CD14-positive monocyte (primary cell): ENCODE measurements at regions not wholly inside any gene's neighbourhood (a gene's known extent, or its start where the extent isn't known, plus 50 kb on each side); places are given as distances from the start of the nearest gene placed in this dataset.

Experiments used
- DNase-seq, 3 donors: peaks; one replicate each; pipeline ENCODE4 v3.0.0-alpha.2; 2011 to 2022
- H2AFZ ChIP-seq: 2 replicates; pipeline ENCODE4 v1.6.0; 2012; ENCODE audit warnings: mild to moderate bottlenecking, low read depth, low read length, inconsistent platforms; ENCODE audit not compliant: insufficient read depth, poor library complexity, severe bottlenecking
- H3K27ac ChIP-seq, 2 donors: 1 replicate in 1 of 2; 2 replicates in 1 of 2; pipeline ENCODE4 v1.5.1; 2012 to 2013; ENCODE audit warnings: low read length in 2 of 2, control low read depth in 1 of 2, inconsistent platforms in 1 of 2, low read depth in 1 of 2, mild to moderate bottlenecking in 1 of 2
- H3K27me3 ChIP-seq, 2 donors: one replicate each; pipeline versions ENCODE4 v1.6.0 to v1.6.1; 2011 to 2013; ENCODE audit warnings: low read length in 2 of 2; ENCODE audit not compliant: control insufficient read depth in 2 of 2, insufficient read depth in 2 of 2
- H3K36me3 ChIP-seq, 2 donors: replicated peaks in 1 of 2; 1 replicate in 1 of 2; 2 replicates in 1 of 2; pipeline versions ENCODE4 v1.5.1 to v1.6.1; 2012 to 2013; ENCODE audit warnings: low read length in 2 of 2, control low read depth in 1 of 2, inconsistent platforms in 1 of 2, mild to moderate bottlenecking in 1 of 2; ENCODE audit not compliant: insufficient read depth in 2 of 2, control insufficient read depth in 1 of 2
- H3K4me1 ChIP-seq, 2 donors: 1 replicate in 1 of 2; 2 replicates in 1 of 2; pipeline versions ENCODE4 v1.5.1 to v1.6.1; 2012 to 2013; ENCODE audit warnings: low read length in 2 of 2, control low read depth in 1 of 2, inconsistent platforms in 1 of 2, mild to moderate bottlenecking in 1 of 2, moderate library complexity in 1 of 2; ENCODE audit not compliant: insufficient read depth in 2 of 2, control insufficient read depth in 1 of 2
- H3K4me2 ChIP-seq: replicated peaks from 2 replicates; pipeline ENCODE3; 2012; ENCODE audit warnings: low read length, moderate library complexity, mild to moderate bottlenecking; ENCODE audit not compliant: poor library complexity, severe bottlenecking; ENCODE audit errors: extremely low read depth
- H3K4me3 ChIP-seq, 3 experiments: fragments of 200-600 bp in 1 of 3; sonication (generic) in 1 of 3; replicated peaks in 1 of 3; 1 replicate in 2 of 3; 2 replicates in 1 of 3; pipeline ENCODE4 v1.5.1; 2011 to 2013; ENCODE audit warnings: low read length in 3 of 3, mild to moderate bottlenecking in 3 of 3, control low read depth in 2 of 3, low read depth in 2 of 3, inconsistent platforms in 1 of 3, moderate library complexity in 1 of 3
- H3K79me2 ChIP-seq: 2 replicates; pipeline ENCODE4 v1.6.0; 2012; ENCODE audit warnings: mild to moderate bottlenecking, control low read depth, inconsistent platforms, low read length, moderate library complexity; ENCODE audit not compliant: insufficient read depth
- H3K9ac ChIP-seq: 2 replicates; pipeline ENCODE4 v1.6.0; 2017; ENCODE audit warnings: low read length, mild to moderate bottlenecking; ENCODE audit not compliant: insufficient read depth, poor library complexity, severe bottlenecking
- H3K9me3 ChIP-seq, 2 donors: replicated peaks in 1 of 2; 1 replicate in 1 of 2; 2 replicates in 1 of 2; pipeline versions ENCODE4 v1.5.1 to v1.6.1; 2012 to 2013; ENCODE audit warnings: low read length in 2 of 2, control low read depth in 1 of 2; ENCODE audit not compliant: control insufficient read depth in 1 of 2, insufficient read depth in 1 of 2
- H4K20me1 ChIP-seq: 2 replicates; pipeline ENCODE4 v1.6.0; 2012; ENCODE audit warnings: mild to moderate bottlenecking, low read length, control low read depth, moderate library complexity; ENCODE audit not compliant: insufficient read depth
- H3K27ac Mint-ChIP-seq, 7 donors: one replicate each; pipeline ENCODE4 v1.8.0; 2020; ENCODE audit warnings: mild to moderate bottlenecking in 7 of 7, mixed read lengths in 7 of 7, moderate library complexity in 6 of 7, inconsistent platforms in 2 of 7
- H3K27me3 Mint-ChIP-seq, 3 donors: one replicate each; pipeline ENCODE4 v1.8.0; 2021 to 2022; ENCODE audit warnings: low read depth in 3 of 3, mild to moderate bottlenecking in 3 of 3, mixed read lengths in 3 of 3, moderate library complexity in 3 of 3, inconsistent platforms in 1 of 3
- H3K36me3 Mint-ChIP-seq, 2 donors: one replicate each; pipeline ENCODE4 v1.8.0; 2020; ENCODE audit warnings: mixed read lengths in 2 of 2, inconsistent platforms in 1 of 2, mild to moderate bottlenecking in 1 of 2
- H3K4me1 Mint-ChIP-seq: one replicate; pipeline ENCODE4 v1.8.0; 2020; ENCODE audit warnings: mild to moderate bottlenecking, mixed read lengths
- H3K4me3 Mint-ChIP-seq, 2 donors: one replicate each; pipeline ENCODE4 v1.8.0; 2020; ENCODE audit warnings: mild to moderate bottlenecking in 2 of 2, mixed read lengths in 2 of 2, moderate library complexity in 1 of 2
- H3K9me3 Mint-ChIP-seq, 7 donors: one replicate each; pipeline ENCODE4 v1.8.0; 2020 to 2022; ENCODE audit warnings: mixed read lengths in 7 of 7, mild to moderate bottlenecking in 6 of 7, moderate library complexity in 6 of 7, inconsistent platforms in 2 of 7
- WGBS: methylation state at CpG from one replicate; pipeline ENCODE4 v1.1.5; 2013; ENCODE audit warnings: missing lambda C conversion rate; ENCODE audit not compliant: insufficient coverage; 5-methylcytosine and 5-hydroxymethylcytosine counted together
- intact Hi-C, 2 donors: fragments of 100-400 bp; cut with micrococcal nuclease; formaldehyde crosslinking; loops; one replicate each; pipeline versions ENCODE4 v1.15.0 to v1.15.1; 2023
- TF ChIP-seq, protein P1 (sequence below): fragments of 200-600 bp; IDR thresholded peaks from one replicate; pipeline ENCODE4 v1.8.0; 2022; ENCODE audit warnings: antibody characterized with exemption, mild to moderate bottlenecking

DNA sequence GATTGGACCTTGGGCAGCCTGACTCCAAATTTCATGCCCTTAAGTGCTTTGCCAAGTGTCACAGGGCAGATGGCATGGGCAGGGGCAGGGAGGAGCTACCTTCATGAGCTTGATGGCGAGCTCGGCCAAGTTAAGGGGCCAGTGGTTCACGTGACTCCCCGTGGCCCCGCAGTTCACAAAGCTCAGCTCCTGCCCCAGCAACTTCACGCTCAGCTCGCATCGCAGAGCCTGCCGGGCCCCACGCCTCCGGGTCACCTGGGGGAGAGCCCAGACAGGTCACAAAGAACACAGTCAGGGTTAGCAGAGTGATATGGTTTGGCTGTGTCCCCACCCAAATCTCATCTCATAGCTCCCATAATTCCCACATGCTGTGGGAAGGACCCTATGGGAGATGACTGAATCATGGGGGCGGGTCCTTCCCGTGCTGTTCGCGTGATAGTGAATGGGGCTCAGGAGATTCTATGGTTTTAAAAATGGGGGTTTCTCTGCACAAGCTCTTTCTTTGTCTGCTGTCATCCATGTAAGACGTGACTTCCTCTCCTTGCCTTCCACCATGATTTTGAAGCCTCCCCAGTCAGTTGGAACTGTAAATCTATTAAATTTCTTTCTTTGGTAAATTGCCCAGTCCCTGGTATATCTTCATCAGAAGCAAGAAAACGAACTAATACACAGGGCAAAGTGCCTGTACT lies 108.1 kb downstream of the LITAF start:
- no peak overlapping the region for H3K4me2 ChIP-seq
- DNase-seq, result no peak
- H3K9me3 ChIP-seq, result peaks cover 3 to 10% of the 10 kb centered on the region in 2 donors
- 100% methylated on average over 5 of the region's 17 CpGs for WGBS
- no peaks in the 10 kb centered on the region for H4K20me1 ChIP-seq
- H3K4me3 Mint-ChIP-seq, result no peak overlapping the region
- no peaks in the 10 kb centered on the region for H3K4me1 Mint-ChIP-seq
- no peaks in the 10 kb centered on the region for H3K4me1 ChIP-seq
- H3K27ac ChIP-seq, result no peak overlapping the region
- no peaks in the 10 kb centered on the region for H3K79me2 ChIP-seq
- no peaks in the 10 kb centered on the region for H3K36me3 Mint-ChIP-seq
- peaks cover 0 to 2% (median 0%) of the 10 kb centered on the region in 3 donors for H3K27me3 Mint-ChIP-seq
- TF ChIP-seq, protein P1, sequence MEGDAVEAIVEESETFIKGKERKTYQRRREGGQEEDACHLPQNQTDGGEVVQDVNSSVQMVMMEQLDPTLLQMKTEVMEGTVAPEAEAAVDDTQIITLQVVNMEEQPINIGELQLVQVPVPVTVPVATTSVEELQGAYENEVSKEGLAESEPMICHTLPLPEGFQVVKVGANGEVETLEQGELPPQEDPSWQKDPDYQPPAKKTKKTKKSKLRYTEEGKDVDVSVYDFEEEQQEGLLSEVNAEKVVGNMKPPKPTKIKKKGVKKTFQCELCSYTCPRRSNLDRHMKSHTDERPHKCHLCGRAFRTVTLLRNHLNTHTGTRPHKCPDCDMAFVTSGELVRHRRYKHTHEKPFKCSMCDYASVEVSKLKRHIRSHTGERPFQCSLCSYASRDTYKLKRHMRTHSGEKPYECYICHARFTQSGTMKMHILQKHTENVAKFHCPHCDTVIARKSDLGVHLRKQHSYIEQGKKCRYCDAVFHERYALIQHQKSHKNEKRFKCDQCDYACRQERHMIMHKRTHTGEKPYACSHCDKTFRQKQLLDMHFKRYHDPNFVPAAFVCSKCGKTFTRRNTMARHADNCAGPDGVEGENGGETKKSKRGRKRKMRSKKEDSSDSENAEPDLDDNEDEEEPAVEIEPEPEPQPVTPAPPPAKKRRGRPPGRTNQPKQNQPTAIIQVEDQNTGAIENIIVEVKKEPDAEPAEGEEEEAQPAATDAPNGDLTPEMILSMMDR, result no peak
- intact Hi-C loops, result no loop called here
- H3K9me3 Mint-ChIP-seq, result peaks cover 7 to 23% (median 17%) of the 10 kb centered on the region in 7 donors
- no peak overlapping the region for H3K9ac ChIP-seq
- H3K27ac Mint-ChIP-seq, result no peak overlapping the region
- H3K27me3 ChIP-seq, result no peaks in the 10 kb centered on the region
- H3K36me3 ChIP-seq, result no peaks in the 10 kb centered on the region
- no peak overlapping the region for H2AFZ ChIP-seq
- H3K4me3 ChIP-seq, result no peak overlapping the region

DNA sequence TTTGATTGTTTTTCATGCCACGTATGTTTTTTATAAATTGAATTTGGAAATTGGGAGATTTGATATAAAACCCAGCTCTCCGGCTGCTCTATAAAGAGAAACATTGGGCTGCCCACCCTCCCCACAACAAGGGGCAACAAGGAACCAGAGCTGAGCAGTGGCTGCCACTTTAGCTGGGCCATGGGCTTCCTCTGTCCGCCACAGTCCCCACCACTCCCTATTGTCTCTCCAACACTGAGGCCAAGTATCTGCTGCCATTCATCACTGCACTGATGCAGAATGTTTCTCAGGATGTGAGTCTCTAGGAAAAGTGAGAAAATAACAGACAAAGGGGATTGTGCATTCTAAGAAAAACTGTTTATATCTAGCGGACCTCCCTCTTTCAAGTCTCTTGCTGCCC lies 106.8 kb downstream of the LITAF start:
- Histone ChIP-seq H3K4me3 (no peak overlapping the region), H3K36me3 (no peaks in the 10 kb centered on the region), H3K79me2 (no peaks in the 10 kb centered on the region), H3K4me1 (no peaks in the 10 kb centered on the region), H2AFZ (no peak overlapping the region), H3K27me3 (no peaks in the 10 kb centered on the region), H3K27ac (no peak overlapping the region), H3K4me2 (no peak overlapping the region), H3K9ac (no peak overlapping the region), H4K20me1 (no peaks in the 10 kb centered on the region), H3K9me3 (peaks cover 11 to 19% of the 10 kb centered on the region in 2 donors)
- Mint-ChIP-seq H3K4me1 (no peaks in the 10 kb centered on the region), H3K27ac (no peak overlapping the region), H3K27me3 (peaks cover 0 to 2% (median 0%) of the 10 kb centered on the region in 3 donors), H3K9me3 (peaks cover 16 to 37% (median 27%) of the 10 kb centered on the region in 7 donors), H3K36me3 (no peaks in the 10 kb centered on the region), H3K4me3 (no peak overlapping the region)
- intact Hi-C loops, result no loop called here
- TF ChIP-seq, protein P1, result no peak
- WGBS, result 100% methylated on average over 1 of the region's 4 CpGs
- no peak for DNase-seq
